Parathyroid adenoma (tissue), 2 donors: ENCODE measurements at regions not wholly inside any gene's neighbourhood (a gene's known extent, or its start where the extent isn't known, plus 50 kb on each side); places are given as distances from the start of the nearest gene placed in this dataset.

ENCODE experiments used
- H2AFZ ChIP-seq: fragments of 300-600 bp; sonication (generic); one replicate; pipeline ENCODE4 v1.7.0; 2017; ENCODE audit warnings: antibody characterized with exemption, mild to moderate bottlenecking
- H3K27ac ChIP-seq: fragments of 300-600 bp; sonication (generic); one replicate; pipeline ENCODE4 v1.7.0; 2017
- H3K27me3 ChIP-seq: fragments of 300-600 bp; sonication (generic); one replicate; pipeline ENCODE4 v1.7.0; 2017; ENCODE audit warnings: low read length; ENCODE audit not compliant: control insufficient read depth, insufficient read depth
- H3K36me3 ChIP-seq: fragments of 300-600 bp; sonication (generic); one replicate; pipeline ENCODE4 v1.7.0; 2017; ENCODE audit warnings: low read length; ENCODE audit not compliant: control insufficient read depth, insufficient read depth
- H3K4me1 ChIP-seq: fragments of 300-600 bp; sonication (generic); one replicate; pipeline ENCODE4 v1.7.0; 2017; ENCODE audit warnings: control low read depth
- H3K4me2 ChIP-seq: fragments of 300-600 bp; sonication (generic); one replicate; pipeline ENCODE4 v1.7.0; 2017; ENCODE audit warnings: low read length
- H3K4me3 ChIP-seq: fragments of 300-600 bp; sonication (generic); one replicate; pipeline ENCODE4 v1.7.0; 2017; ENCODE audit warnings: low read depth, low read length
- H3K79me2 ChIP-seq: fragments of 300-600 bp; sonication (generic); one replicate; pipeline ENCODE4 v1.7.0; 2017; ENCODE audit warnings: control low read depth
- H3K9ac ChIP-seq: fragments of 300-600 bp; sonication (generic); one replicate; pipeline ENCODE4 v1.7.0; 2017; ENCODE audit warnings: mild to moderate bottlenecking
- H3K9me3 ChIP-seq: fragments of 300-600 bp; sonication (generic); one replicate; pipeline ENCODE4 v1.7.0; 2017; ENCODE audit warnings: low read length; ENCODE audit not compliant: control insufficient read depth
- CTCF ChIP-seq: fragments of 300-600 bp; sonication (generic); IDR thresholded peaks from one replicate; pipeline ENCODE4 v1.7.0; 2017; ENCODE audit warnings: antibody characterized with exemption, mild to moderate bottlenecking
- donor health status: primary hyperparathyroidism.

GRCh38 chr14:100994756-100995330 lies 91.3 kb upstream of the RTL1 start:
- Histone ChIP-seq H3K27ac (no peak overlapping the region), H3K79me2 (no peaks in the 10 kb centered on the region), H3K36me3 (no peaks in the 10 kb centered on the region), H3K4me2 (no peak overlapping the region), H2AFZ (no peak overlapping the region), H3K27me3 (no peaks in the 10 kb centered on the region), H3K4me1 (no peaks in the 10 kb centered on the region), H3K9me3 (no peaks in the 10 kb centered on the region), H3K4me3 (no peak overlapping the region), H3K9ac (no peak overlapping the region)
- no peak for TF ChIP-seq CTCF

GRCh38 chr14:101000711-101001250 lies 97.3 kb upstream of the RTL1 start:
- Histone ChIP-seq H3K4me1 (no peaks in the 10 kb centered on the region), H3K27ac (no peak overlapping the region), H3K9me3 (no peaks in the 10 kb centered on the region), H3K79me2 (no peaks in the 10 kb centered on the region), H3K36me3 (no peaks in the 10 kb centered on the region), H3K4me3 (no peak overlapping the region), H3K27me3 (no peaks in the 10 kb centered on the region), H2AFZ (no peak overlapping the region), H3K9ac (no peak overlapping the region), H3K4me2 (no peak overlapping the region)
- TF ChIP-seq CTCF: no peak

- Histone ChIP-seq H3K36me3 (no peaks in the 10 kb centered on the region), H2AFZ (no peak overlapping the region), H3K27ac (no peak overlapping the region), H3K9me3 (no peaks in the 10 kb centered on the region), H3K79me2 (no peaks in the 10 kb centered on the region), H3K27me3 (no peaks in the 10 kb centered on the region), H3K4me3 (no peak overlapping the region), H3K4me1 (no peaks in the 10 kb centered on the region), H3K9ac (no peak overlapping the region), H3K4me2 (no peak overlapping the region)
- no peak for TF ChIP-seq CTCF
Observed at GRCh38 chr14:101001311-101002069, 98.0 kb upstream of the RTL1 start.

- no peaks in the 10 kb centered on the region for H3K79me2 ChIP-seq
- no peak for TF ChIP-seq CTCF
- H3K9me3 ChIP-seq: no peaks in the 10 kb centered on the region
- no peaks in the 10 kb centered on the region for H3K4me1 ChIP-seq
- H3K36me3 ChIP-seq: no peaks in the 10 kb centered on the region
- H3K4me2 ChIP-seq: no peak overlapping the region
- H3K27me3 ChIP-seq: no peaks in the 10 kb centered on the region
- no peak overlapping the region for H3K9ac ChIP-seq
- H3K27ac ChIP-seq: no peak overlapping the region
- H2AFZ ChIP-seq: no peak overlapping the region
- no peak overlapping the region for H3K4me3 ChIP-seq
Observed at GRCh38 chr14:101002738-101003137, 99.2 kb upstream of the RTL1 start.
